GM12892 (cell line): ENCODE measurements at regions not wholly inside any gene's neighbourhood (a gene's known extent, or its start where the extent isn't known, plus 50 kb on each side); places are given as distances from the start of the nearest gene placed in this dataset.

Experiments
- POLR2A ChIP-seq: IDR thresholded peaks from 2 replicates; pipeline ENCODE4 v1.6.1; 2011; ENCODE audit warnings: low read depth, low read length, control low read depth
- POLR2AphosphoS5 ChIP-seq: IDR thresholded peaks from 2 replicates; pipeline ENCODE4 v1.6.1; 2011; ENCODE audit warnings: low read depth, low read length, control low read depth
- TAF1 ChIP-seq: IDR thresholded peaks from 2 replicates; pipeline ENCODE4 v1.6.1; 2011; ENCODE audit warnings: low read depth, mild to moderate bottlenecking, control low read depth, low read length, borderline replicate concordance

GRCh38 chr18:71049893-71050292, 761.0 kb downstream of the SOCS6 start:
- no peak for TF ChIP-seq TAF1
- TF ChIP-seq POLR2A = no peak
- TF ChIP-seq POLR2AphosphoS5 = no peak
